NOMO-1 treated with dmso at 0.1 percent for 144 hours (cell line): ENCODE measurements at regions not wholly inside any gene's neighbourhood (a gene's known extent, or its start where the extent isn't known, plus 50 kb on each side); places are given as distances from the start of the nearest gene placed in this dataset.
"Not testable (repeated sequence)": the region's sequence is repeated elsewhere in the genome, so short reads cannot be mapped to it uniquely, and the experiment has no call there.

ENCODE experiments used
- DNase-seq: peaks from one replicate; lab custom pipeline; 2025; ENCODE audit not compliant: unreplicated experiment; lab: John Stamatoyannopoulos, UW

- no peak for DNase-seq
Observed at GRCh38 chr3:175989161-175989560, 1130.0 kb downstream of the NAALADL2 start.

GRCh38 chr3:175988401-175988800 is 1129.3 kb downstream of the NAALADL2 start:
- no peak for DNase-seq

- no peak for DNase-seq
Observed at GRCh38 chr3:175985781-175986180, 1126.6 kb downstream of the NAALADL2 start.

GRCh38 chr3:175983379-175983778 is 1124.2 kb downstream of the NAALADL2 start:
- no peak for DNase-seq

- no peak for DNase-seq
Observed at GRCh38 chr3:175980486-175981090, 1121.5 kb downstream of the NAALADL2 start.

- DNase-seq = no peak
Observed at GRCh38 chr3:175977968-175978752, 1119.0 kb downstream of the NAALADL2 start.

GRCh38 chr3:175969456-175969855 is 1110.3 kb downstream of the NAALADL2 start:
- no peak for DNase-seq

- DNase-seq = no peak
Observed at GRCh38 chr3:175965036-175965435, 1105.9 kb downstream of the NAALADL2 start.

GRCh38 chr3:175957427-175957826 is 1098.3 kb downstream of the NAALADL2 start:
- no peak for DNase-seq

GRCh38 chr3:175956964-175957363 is 1097.8 kb downstream of the NAALADL2 start:
- DNase-seq = no peak

- no peak for DNase-seq
Observed at GRCh38 chr3:175951047-175951694, 1092.0 kb downstream of the NAALADL2 start.

- no peak for DNase-seq
Observed at GRCh38 chr3:175948041-175948440, 1088.9 kb downstream of the NAALADL2 start.

- DNase-seq = no peak
Observed at GRCh38 chr3:175941352-175941751, 1082.2 kb downstream of the NAALADL2 start.

GRCh38 chr3:175940881-175941280 is 1081.7 kb downstream of the NAALADL2 start:
- DNase-seq = no peak

GRCh38 chr3:175940243-175940642 is 1081.1 kb downstream of the NAALADL2 start:
- no peak for DNase-seq

- not testable (repeated sequence) for DNase-seq
Observed at GRCh38 chr3:175937367-175937766, 1078.2 kb downstream of the NAALADL2 start.

GRCh38 chr3:175932586-175932985 is 1073.5 kb downstream of the NAALADL2 start:
- DNase-seq = no peak

GRCh38 chr3:175919133-175919532 is 1060.0 kb downstream of the NAALADL2 start:
- no peak for DNase-seq

- no peak for DNase-seq
Observed at GRCh38 chr3:175916191-175916934, 1057.2 kb downstream of the NAALADL2 start.

GRCh38 chr3:175914785-175915184 is 1055.7 kb downstream of the NAALADL2 start:
- DNase-seq = no peak

- DNase-seq = no peak
Observed at GRCh38 chr3:175913286-175913685, 1054.2 kb downstream of the NAALADL2 start.
